SU-DHL-6 (cell line): ENCODE measurements at regions not wholly inside any gene's neighbourhood (a gene's known extent, or its start where the extent isn't known, plus 50 kb on each side); places are given as distances from the start of the nearest gene placed in this dataset.
"Not testable (repeated sequence)": the region's sequence is repeated elsewhere in the genome, so short reads cannot be mapped to it uniquely, and the experiment has no call there.

Experiments
- H2AFZ ChIP-seq: fragments of 200-600 bp; sonication (generic); 2 replicates; pipeline ENCODE4 v1.6.1; 2014; ENCODE audit warnings: low read depth, mild to moderate bottlenecking, moderate library complexity, mixed read lengths, antibody characterized with exemption, low read length; ENCODE audit not compliant: severe bottlenecking
- H3F3A ChIP-seq: fragments of 200-600 bp; shearing (Covaris generic); 2 replicates; pipeline ENCODE4 v1.6.0; 2016; ENCODE audit warnings: antibody characterized with exemption, mild to moderate bottlenecking; ENCODE audit not compliant: insufficient read depth
- H3K27ac ChIP-seq: fragments of 200-600 bp; sonication (generic); 2 replicates; pipeline ENCODE4 v1.5.1; 2016; ENCODE audit warnings: low read depth, mild to moderate bottlenecking, low read length, moderate library complexity, mixed read lengths
- H3K27me3 ChIP-seq: fragments of 200-600 bp; sonication (generic), shearing (Covaris generic); 2 replicates; pipeline ENCODE4 v1.6.0; 2014; ENCODE audit warnings: mild to moderate bottlenecking, low read length
- H3K36me3 ChIP-seq: fragments of 200-600 bp; sonication (generic); 2 replicates; pipeline ENCODE4 v1.6.1; 2014; ENCODE audit warnings: mild to moderate bottlenecking, low read length, mixed read lengths
- H3K4me2 ChIP-seq: fragments of 300-600, 200-600 bp; shearing (Covaris generic), sonication (generic); 2 replicates; pipeline ENCODE4 v1.6.0; 2014; ENCODE audit warnings: low read length, low read depth, mild to moderate bottlenecking; ENCODE audit not compliant: poor library complexity, severe bottlenecking
- H3K4me3 ChIP-seq: fragments of 200-600 bp; sonication (generic); 2 replicates; pipeline ENCODE4 v1.5.1; 2014; ENCODE audit warnings: antibody characterized with exemption, low read length, mild to moderate bottlenecking, mixed read lengths; ENCODE audit not compliant: insufficient read depth, poor library complexity, severe bottlenecking
- H3K79me2 ChIP-seq: fragments of 200-600 bp; sonication (generic); 2 replicates; pipeline ENCODE4 v1.6.1; 2014; ENCODE audit warnings: mild to moderate bottlenecking, low read length, moderate library complexity; ENCODE audit not compliant: insufficient read depth
- H3K9ac ChIP-seq: fragments of 200-600 bp; sonication (generic); 2 replicates; pipeline ENCODE4 v1.7.0; 2014; ENCODE audit warnings: mild to moderate bottlenecking, low read length
- H3K9me2 ChIP-seq: fragments of 200-600 bp; sonication (generic); replicated peaks from 2 replicates; pipeline ENCODE4 v1.6.1; 2014; ENCODE audit warnings: low read length; ENCODE audit not compliant: insufficient read depth
- H3K9me3 ChIP-seq: fragments of 200-600 bp; sonication (generic); 2 replicates; pipeline ENCODE4 v1.6.1; 2014; ENCODE audit warnings: low read length, mixed read lengths; ENCODE audit not compliant: insufficient read depth
- H4K20me1 ChIP-seq: fragments of 200-600 bp; sonication (generic); 2 replicates; pipeline ENCODE4 v1.6.1; 2014; ENCODE audit warnings: low read depth, mild to moderate bottlenecking, antibody characterized with exemption, low read length, moderate library complexity, mixed read lengths
- CTCF ChIP-seq: fragments of 200-600 bp; sonication (generic); IDR thresholded peaks from one replicate; pipeline ENCODE4 v1.5.1; 2017; ENCODE audit warnings: antibody characterized with exemption, mild to moderate bottlenecking, low read length, moderate library complexity; ENCODE audit not compliant: insufficient read depth, poor library complexity, severe bottlenecking
- EZH2phosphoT487 ChIP-seq: fragments of 200-600 bp; sonication (generic), shearing (Covaris generic); conservative IDR thresholded peaks from 2 replicates; pipeline ENCODE4 v1.6.1; 2018; ENCODE audit warnings: mild to moderate bottlenecking, antibody characterized with exemption, low read length, moderate library complexity, mixed read lengths

- Histone ChIP-seq H3K36me3 (no peaks in the 10 kb centered on the region), H3K9ac (no peak overlapping the region), H3K4me3 (no peak overlapping the region), H3K27ac (no peak overlapping the region), H3K79me2 (no peaks in the 10 kb centered on the region), H3K9me2 (no peaks in the 10 kb centered on the region), H3K27me3 (no peaks in the 10 kb centered on the region), H2AFZ (no peak overlapping the region), H3K4me2 (no peak overlapping the region), H3K9me3 (no peaks in the 10 kb centered on the region), H3F3A (no peaks in the 10 kb centered on the region), H4K20me1 (no peaks in the 10 kb centered on the region)
- TF ChIP-seq EZH2phosphoT487 (no peak), CTCF (no peak)
Measured at GRCh38 chr18:35888329-35888728, 84.2 kb upstream of the RMP24 start.

DNA sequence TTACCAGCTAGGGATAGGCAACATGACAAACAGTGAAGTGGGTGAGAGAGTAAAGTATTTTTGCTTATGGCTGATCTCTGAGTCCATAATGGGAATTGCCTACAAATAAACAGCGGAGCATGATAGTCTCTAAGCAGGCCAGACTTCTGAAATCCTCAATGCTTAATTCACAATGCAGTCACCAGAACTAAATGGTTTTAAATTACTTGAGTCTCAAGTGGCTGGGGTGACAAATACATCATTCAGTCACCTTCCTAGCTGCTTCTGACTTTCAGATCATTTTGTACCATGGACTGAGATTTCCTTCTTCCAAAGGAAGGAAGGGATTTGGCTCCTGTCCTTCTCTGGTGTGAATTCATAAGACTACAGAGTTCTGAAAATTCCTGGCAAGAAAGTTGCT is 82.8 kb upstream of the RMP24 start:
- Histone ChIP-seq H3K9me3 (no peaks in the 10 kb centered on the region), H3K4me2 (no peak overlapping the region), H3K27ac (no peak overlapping the region), H4K20me1 (no peaks in the 10 kb centered on the region), H3K36me3 (no peaks in the 10 kb centered on the region), H3F3A (no peaks in the 10 kb centered on the region), H3K4me3 (no peak overlapping the region), H3K9me2 (no peaks in the 10 kb centered on the region), H3K79me2 (no peaks in the 10 kb centered on the region), H3K9ac (no peak overlapping the region), H3K27me3 (no peaks in the 10 kb centered on the region), H2AFZ (no peak overlapping the region)
- TF ChIP-seq CTCF (no peak), EZH2phosphoT487 (no peak)

DNA sequence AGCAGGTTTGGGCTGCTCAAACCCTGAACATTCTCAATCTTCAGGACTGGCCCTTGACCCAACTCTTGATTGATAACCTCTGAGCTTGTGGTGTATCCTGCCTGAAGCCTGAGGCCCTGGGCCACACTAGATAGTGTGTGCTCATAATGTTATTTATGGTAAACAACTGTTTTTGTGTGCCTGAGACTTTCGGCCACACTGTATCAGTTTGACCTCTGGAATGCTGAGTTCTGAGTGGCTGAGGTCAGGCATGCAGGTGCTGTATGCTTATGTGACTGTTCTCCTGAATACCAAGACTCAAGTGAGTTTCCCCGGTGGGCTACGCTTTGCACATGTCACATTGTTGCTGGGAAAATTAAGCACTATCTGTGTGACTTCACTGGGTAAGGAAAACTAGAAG is 82.2 kb upstream of the RMP24 start:
- Histone ChIP-seq H3F3A (no peaks in the 10 kb centered on the region), H3K27me3 (no peaks in the 10 kb centered on the region), H3K79me2 (no peaks in the 10 kb centered on the region), H3K9me2 (no peaks in the 10 kb centered on the region), H3K4me2 (no peak overlapping the region), H4K20me1 (no peaks in the 10 kb centered on the region), H3K36me3 (no peaks in the 10 kb centered on the region), H2AFZ (no peak overlapping the region), H3K9me3 (no peaks in the 10 kb centered on the region), H3K27ac (no peak overlapping the region), H3K4me3 (no peak overlapping the region), H3K9ac (no peak overlapping the region)
- TF ChIP-seq EZH2phosphoT487 (no peak), CTCF (no peak)

DNA sequence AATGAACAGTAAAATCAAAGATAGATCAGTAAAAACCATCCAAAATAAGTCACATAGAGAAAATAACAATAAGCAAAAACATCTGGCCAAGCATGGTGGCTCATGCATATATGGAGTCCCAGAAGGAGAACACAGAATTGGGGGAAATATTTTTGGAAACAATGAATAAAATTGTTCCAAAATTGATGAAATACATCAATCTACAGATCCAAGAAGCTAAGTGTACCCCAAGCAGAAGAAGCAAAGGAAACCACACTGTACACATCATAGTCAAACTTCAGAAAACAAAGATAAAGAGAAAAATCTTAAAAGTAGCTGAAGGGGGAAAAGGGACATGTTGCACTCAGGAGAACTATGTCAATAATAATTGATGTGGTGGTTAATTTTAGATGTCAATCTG is 80.4 kb upstream of the RMP24 start:
- Histone ChIP-seq H4K20me1 (no peaks in the 10 kb centered on the region), H3K9me2 (no peaks in the 10 kb centered on the region), H3K9ac (no peak overlapping the region), H3K79me2 (no peaks in the 10 kb centered on the region), H3F3A (no peaks in the 10 kb centered on the region), H2AFZ (no peak overlapping the region), H3K4me3 (no peak overlapping the region), H3K36me3 (no peaks in the 10 kb centered on the region), H3K27ac (no peak overlapping the region), H3K4me2 (no peak overlapping the region), H3K27me3 (no peaks in the 10 kb centered on the region), H3K9me3 (no peaks in the 10 kb centered on the region)
- TF ChIP-seq CTCF: no peak
- no peak for TF ChIP-seq EZH2phosphoT487

GRCh38 chr18:35897481-35897880 is 75.0 kb upstream of the RMP24 start:
- not testable (repeated sequence) for H3K9me2 ChIP-seq, H3K27me3 ChIP-seq, H3K27ac ChIP-seq, H2AFZ ChIP-seq, H3K79me2 ChIP-seq, H3K9ac ChIP-seq, H4K20me1 ChIP-seq, H3F3A ChIP-seq, H3K4me3 ChIP-seq, H3K36me3 ChIP-seq, H3K9me3 ChIP-seq, H3K4me2 ChIP-seq
